ENCODE measurements at regions not wholly inside any gene's neighbourhood (a gene's known extent, or its start where the extent isn't known, plus 50 kb on each side); places are given as distances from the start of the nearest gene placed in this dataset.

GRCh38 chr2:235278771-235279355 is 215.0 kb upstream of the AGAP1 start:
- Histone ChIP-seq H4K20me1 (replicated peaks in 1 of 2; ENCODE audit: control insufficient read depth in 1 of 2, insufficient read depth in 2 of 2, low read length in 2 of 2) (no peaks in the 10 kb centered on the region), H3K79me1 (ENCODE audit: low read depth, low read length) (no peaks in the 10 kb centered on the region), H2BK15ac (ENCODE audit: low read length) (no peak overlapping the region), H3K23me2 (ENCODE audit: low read depth, low read length) (no peaks in the 10 kb centered on the region), H2BK12ac (ENCODE audit: low read depth, low read length) (no peak overlapping the region), H2BK120ac (replicated peaks; ENCODE audit: low read depth, low read length) (no peak overlapping the region), H3K9me3 (ENCODE audit: insufficient read depth in 2 of 2, low read depth in 1 of 2, low read length in 1 of 2) (no peaks in the 10 kb centered on the region), H4K8ac (ENCODE audit: extremely low read depth, insufficient read depth, low read length) (no peak overlapping the region), H2BK20ac (ENCODE audit: low read length) (no peak overlapping the region), H3K18ac (ENCODE audit: extremely low read depth, low read length) (no peak overlapping the region), H4K91ac (replicated peaks; ENCODE audit: insufficient read length, low read length) (no peak overlapping the region), H3K4me1 (replicated peaks in 1 of 4; ENCODE audit: control insufficient read depth in 3 of 4, insufficient read depth in 4 of 4, low read length in 3 of 4) (no peaks in the 10 kb centered on the region), H3K14ac (ENCODE audit: insufficient read length) (no peak overlapping the region), H4K5ac (ENCODE audit: insufficient read length, low read depth, low read length) (no peak overlapping the region), H2BK5ac (ENCODE audit: low read depth, low read length) (no peak overlapping the region), H3K9ac (replicated peaks in 1 of 4; ENCODE audit: extremely low read depth in 1 of 4, low read depth in 3 of 4, low read length in 3 of 4) (no peak overlapping the region), H3K79me2 (ENCODE audit: control insufficient read depth in 1 of 2, insufficient read depth in 2 of 2, low read length in 2 of 2) (no peaks in the 10 kb centered on the region), H3K27ac (ENCODE audit: low read depth, low read length) (no peak overlapping the region), H3K56ac (replicated peaks; ENCODE audit: insufficient read length, low read depth, low read length) (no peak overlapping the region), H2AFZ (ENCODE audit: low read length) (no peak overlapping the region), H3K4me2 (ENCODE audit: insufficient read depth in 1 of 2, low read depth in 2 of 2, low read length in 2 of 2) (no peak overlapping the region), H3K4ac (replicated peaks; ENCODE audit: insufficient read length, low read depth, low read length) (no peak overlapping the region), H3K23ac (ENCODE audit: insufficient read length) (no peak overlapping the region), H3K27me3 (replicated peaks in 1 of 4; ENCODE audit: control insufficient read depth in 3 of 4, extremely low read depth in 1 of 4, insufficient read depth in 3 of 4, low read length in 3 of 4) (no peaks in the 10 kb centered on the region), H2AK5ac (ENCODE audit: low read depth, low read length) (no peak overlapping the region), H3K36me3 (ENCODE audit: control insufficient read depth in 2 of 4, insufficient read depth in 4 of 4, low read length in 3 of 4) (no peaks in the 10 kb centered on the region), H3K4me3 (ENCODE audit: extremely low read depth in 1 of 4, insufficient read depth in 2 of 4, low read depth in 3 of 4, low read length in 4 of 4) (no peak overlapping the region)
- no peak for FAIRE-seq
- ChIA-PET POLR2A (ENCODE audit: partially characterized antibody) (no interaction called here), CTCF (ENCODE audit: partially characterized antibody) (interaction anchor here (1.4 kb wide), 1 partner anchor 317 kb away, joined by 3 read pairs; no protein-coding TSS in a partner anchor)
- WGBS, 2 experiments (ENCODE audit: extremely low coverage in 1 of 2, insufficient coverage in 1 of 2, insufficient read length in 1 of 2, insufficient replicate concordance in 2 of 2, low coverage in 1 of 2, low lambda C conversion rate in 2 of 2, missing lambda C conversion rate in 1 of 2): 85% methylated on average over 6 of the region's 6 CpGs; no CpG with 5 or more reads in 1 of the 2 experiments
- no peak for DNase-seq (ENCODE audit: low read depth in 1 of 2, low spot score in 2 of 2)
- TF ChIP-seq CBX8 (IDR thresholded peaks at IDR 0.05; ENCODE audit: borderline replicate concordance, low read depth, low read length): no peak
- TF ChIP-seq MAFK (IDR thresholded peaks at IDR 0.05; ENCODE audit: low read depth, low read length): no peak
- TF ChIP-seq FOSL1 (IDR thresholded peaks at IDR 0.05; ENCODE audit: insufficient read depth, low read depth, low read length): no peak
- no peak for TF ChIP-seq SP4 (IDR thresholded peaks at IDR 0.05; ENCODE audit: low read length)
- no peak for TF ChIP-seq EZH2 (IDR thresholded peaks at IDR 0.05; ENCODE audit: low read depth, low read length, severe bottlenecking)
- TF ChIP-seq RXRA (IDR thresholded peaks at IDR 0.05; ENCODE audit: insufficient read depth, low read depth, low read length): no peak
- TF ChIP-seq KDM5A (IDR thresholded peaks at IDR 0.05; ENCODE audit: low read length): no peak
